Loucy (cell line): ENCODE measurements at regions not wholly inside any gene's neighbourhood (a gene's known extent, or its start where the extent isn't known, plus 50 kb on each side); places are given as distances from the start of the nearest gene placed in this dataset.

Experiments used
- H2AFZ ChIP-seq: fragments of 200-600 bp; sonication (generic); 2 replicates; pipeline ENCODE4 v1.6.0; 2016; ENCODE audit warnings: antibody characterized with exemption, mild to moderate bottlenecking, low read length, moderate library complexity
- H3F3A ChIP-seq: fragments of 200-600 bp; 2 replicates; pipeline ENCODE4 v1.6.0; 2016; ENCODE audit warnings: antibody characterized with exemption, low read depth, mild to moderate bottlenecking
- H3K27me3 ChIP-seq: fragments of 200-600 bp; sonication (generic); 2 replicates; pipeline ENCODE4 v1.6.1; 2014; ENCODE audit warnings: low read length, mild to moderate bottlenecking; ENCODE audit not compliant: insufficient read depth, poor library complexity, severe bottlenecking
- H3K36me3 ChIP-seq: fragments of 200-600 bp; sonication (generic); 2 replicates; pipeline ENCODE4 v1.6.1; 2016; ENCODE audit warnings: low read length; ENCODE audit not compliant: insufficient read depth
- H3K4me1 ChIP-seq: fragments of 200-600 bp; sonication (generic); 2 replicates; pipeline ENCODE4 v1.5.1; 2014; ENCODE audit warnings: low read length, mild to moderate bottlenecking; ENCODE audit not compliant: insufficient read depth, poor library complexity, severe bottlenecking
- H3K4me2 ChIP-seq: fragments of 200-600 bp; sonication (generic); 2 replicates; pipeline ENCODE4 v1.6.0; 2014; ENCODE audit warnings: antibody characterized with exemption, low read length, low read depth, mild to moderate bottlenecking; ENCODE audit not compliant: poor library complexity, severe bottlenecking
- H3K4me3 ChIP-seq: fragments of 200-600 bp; sonication (generic); 2 replicates; pipeline ENCODE4 v1.5.1; 2014; ENCODE audit warnings: low read length, mild to moderate bottlenecking, mixed read lengths; ENCODE audit not compliant: poor library complexity, severe bottlenecking
- H3K79me2 ChIP-seq: fragments of 200-600 bp; sonication (generic); 2 replicates; pipeline ENCODE4 v1.6.1; 2014; ENCODE audit warnings: low read length; ENCODE audit not compliant: insufficient read depth
- H3K9ac ChIP-seq: fragments of 200-600 bp; sonication (generic); 2 replicates; pipeline ENCODE4 v1.6.0; 2014; ENCODE audit warnings: mild to moderate bottlenecking, low read depth, low read length, moderate library complexity; ENCODE audit not compliant: poor library complexity, severe bottlenecking
- H3K9me2 ChIP-seq: fragments of 200-600 bp; sonication (generic); replicated peaks from 2 replicates; pipeline ENCODE4 v1.6.1; 2016; ENCODE audit warnings: low read depth, low read length, mixed read lengths
- H3K9me3 ChIP-seq: fragments of 200-600 bp; sonication (generic); 2 replicates; pipeline ENCODE4 v1.6.1; 2014; ENCODE audit warnings: mild to moderate bottlenecking, antibody characterized with exemption, low read length, low read depth; ENCODE audit not compliant: insufficient read depth
- H4K20me1 ChIP-seq: fragments of 200-600 bp; sonication (generic); 2 replicates; pipeline ENCODE4 v1.6.0; 2014; ENCODE audit warnings: antibody characterized with exemption, low read length, mild to moderate bottlenecking; ENCODE audit not compliant: insufficient read depth, poor library complexity, severe bottlenecking
- EZH2phosphoT487 ChIP-seq: fragments of 200-600 bp; IDR thresholded peaks from 2 replicates; pipeline ENCODE4 v1.6.1; 2018; ENCODE audit warnings: antibody characterized with exemption, mild to moderate bottlenecking, moderate library complexity, borderline replicate concordance
- TF ChIP-seq, protein P1 (sequence below): fragments of 200-600 bp; sonication (generic); conservative IDR thresholded peaks from 2 replicates; pipeline ENCODE4 v1.5.1; 2014; ENCODE audit warnings: mild to moderate bottlenecking, antibody characterized with exemption, low read length

- Histone ChIP-seq H4K20me1 (no peaks in the 10 kb centered on the region), H3K4me3 (no peak overlapping the region), H3K9me2 (no peaks in the 10 kb centered on the region), H3K4me2 (peak overlapping the region; percentile 64), H3K36me3 (no peaks in the 10 kb centered on the region), H3K27me3 (no peaks in the 10 kb centered on the region), H3K4me1 (peaks cover 43% of the 10 kb centered on the region), H2AFZ (no peak overlapping the region), H3F3A (peaks cover 15% of the 10 kb centered on the region), H3K9ac (no peak overlapping the region), H3K9me3 (no peaks in the 10 kb centered on the region), H3K79me2 (no peaks in the 10 kb centered on the region)
- no peak for TF ChIP-seq EZH2phosphoT487
- TF ChIP-seq, protein P1, sequence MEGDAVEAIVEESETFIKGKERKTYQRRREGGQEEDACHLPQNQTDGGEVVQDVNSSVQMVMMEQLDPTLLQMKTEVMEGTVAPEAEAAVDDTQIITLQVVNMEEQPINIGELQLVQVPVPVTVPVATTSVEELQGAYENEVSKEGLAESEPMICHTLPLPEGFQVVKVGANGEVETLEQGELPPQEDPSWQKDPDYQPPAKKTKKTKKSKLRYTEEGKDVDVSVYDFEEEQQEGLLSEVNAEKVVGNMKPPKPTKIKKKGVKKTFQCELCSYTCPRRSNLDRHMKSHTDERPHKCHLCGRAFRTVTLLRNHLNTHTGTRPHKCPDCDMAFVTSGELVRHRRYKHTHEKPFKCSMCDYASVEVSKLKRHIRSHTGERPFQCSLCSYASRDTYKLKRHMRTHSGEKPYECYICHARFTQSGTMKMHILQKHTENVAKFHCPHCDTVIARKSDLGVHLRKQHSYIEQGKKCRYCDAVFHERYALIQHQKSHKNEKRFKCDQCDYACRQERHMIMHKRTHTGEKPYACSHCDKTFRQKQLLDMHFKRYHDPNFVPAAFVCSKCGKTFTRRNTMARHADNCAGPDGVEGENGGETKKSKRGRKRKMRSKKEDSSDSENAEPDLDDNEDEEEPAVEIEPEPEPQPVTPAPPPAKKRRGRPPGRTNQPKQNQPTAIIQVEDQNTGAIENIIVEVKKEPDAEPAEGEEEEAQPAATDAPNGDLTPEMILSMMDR: no peak
Observed at GRCh38 chr11:19633276-19633675, 79.4 kb upstream of the NAV2 start.

- TF ChIP-seq, protein P1: no peak
- TF ChIP-seq EZH2phosphoT487: no peak
- Histone ChIP-seq H3K9ac (no peak overlapping the region), H3K36me3 (no peaks in the 10 kb centered on the region), H3K79me2 (no peaks in the 10 kb centered on the region), H2AFZ (no peak overlapping the region), H3K4me3 (no peak overlapping the region), H3F3A (peaks cover 15% of the 10 kb centered on the region), H3K27me3 (no peaks in the 10 kb centered on the region), H4K20me1 (no peaks in the 10 kb centered on the region), H3K9me2 (no peaks in the 10 kb centered on the region), H3K9me3 (no peaks in the 10 kb centered on the region), H3K4me2 (peak overlapping the region; percentile 27), H3K4me1 (peaks cover 43% of the 10 kb centered on the region)
Observed at GRCh38 chr11:19632499-19632834, 80.2 kb upstream of the NAV2 start.

GRCh38 chr11:19631712-19632498, 80.7 kb upstream of the NAV2 start:
- no peaks in the 10 kb centered on the region for H3K9me2 ChIP-seq
- H3K27me3 ChIP-seq: no peaks in the 10 kb centered on the region
- peaks cover 15% of the 10 kb centered on the region for H3F3A ChIP-seq
- H3K4me3 ChIP-seq: no peak overlapping the region
- no peaks in the 10 kb centered on the region for H3K9me3 ChIP-seq
- H3K79me2 ChIP-seq: no peaks in the 10 kb centered on the region
- no peak overlapping the region for H2AFZ ChIP-seq
- TF ChIP-seq, protein P1: no peak
- no peak for TF ChIP-seq EZH2phosphoT487
- H3K36me3 ChIP-seq: no peaks in the 10 kb centered on the region
- peak overlapping the region; percentile 27 for H3K4me2 ChIP-seq
- H4K20me1 ChIP-seq: no peaks in the 10 kb centered on the region
- H3K4me1 ChIP-seq: peaks cover 43% of the 10 kb centered on the region
- no peak overlapping the region for H3K9ac ChIP-seq
